NK-92 treated with Interleukin-12 subunit alpha and Interleukin-12 subunit beta, amount 100 ng/mL, for 24 hours (cell line): ENCODE measurements at regions not wholly inside any gene's neighbourhood (a gene's known extent, or its start where the extent isn't known, plus 50 kb on each side); places are given as distances from the start of the nearest gene placed in this dataset.
"Not testable (repeated sequence)": the region's sequence is repeated elsewhere in the genome, so short reads cannot be mapped to it uniquely, and the experiment has no call there.

ENCODE experiments used
- DNase-seq: peaks from one replicate; lab custom pipeline; 2025; lab: John Stamatoyannopoulos, UW

GRCh38 chr6:69623357-69623756 lies 173.5 kb downstream of the LMBRD1 start:
- DNase-seq: no peak

- DNase-seq: no peak
These were observed 173.9 kb downstream of the LMBRD1 start for GRCh38 chr6:69622924-69623323.

- no peak for DNase-seq
These were observed 174.6 kb downstream of the LMBRD1 start for GRCh38 chr6:69622230-69622629.

GRCh38 chr6:69617163-69617562 lies 179.6 kb downstream of the LMBRD1 start:
- DNase-seq: no peak

- DNase-seq: no peak
These were observed 186.9 kb downstream of the LMBRD1 start for GRCh38 chr6:69609836-69610472.

- DNase-seq: no peak
These were observed 195.7 kb downstream of the LMBRD1 start for GRCh38 chr6:69601132-69601531.

- DNase-seq: no peak
These were observed 202.4 kb downstream of the LMBRD1 start for GRCh38 chr6:69594405-69594804.

GRCh38 chr6:69593706-69594105 lies 203.1 kb downstream of the LMBRD1 start:
- no peak for DNase-seq

- DNase-seq: no peak
These were observed 207.2 kb downstream of the LMBRD1 start for GRCh38 chr6:69589626-69590025.

GRCh38 chr6:69584913-69585729 lies 211.7 kb downstream of the LMBRD1 start:
- DNase-seq: peak; percentile 23

- DNase-seq: no peak
These were observed 212.3 kb downstream of the LMBRD1 start for GRCh38 chr6:69584536-69584912.

GRCh38 chr6:69581581-69581980 lies 215.2 kb downstream of the LMBRD1 start:
- no peak for DNase-seq

GRCh38 chr6:69580706-69581105 lies 216.1 kb downstream of the LMBRD1 start:
- no peak for DNase-seq

GRCh38 chr6:69578361-69578890 lies 218.4 kb downstream of the LMBRD1 start:
- no peak for DNase-seq

GRCh38 chr6:69571234-69571633 lies 225.6 kb downstream of the LMBRD1 start:
- no peak for DNase-seq

- DNase-seq: no peak
These were observed 226.7 kb downstream of the LMBRD1 start for GRCh38 chr6:69570106-69570505.

- DNase-seq: not testable (repeated sequence)
These were observed 236.2 kb downstream of the LMBRD1 start for GRCh38 chr6:69560597-69560996.

- no peak for DNase-seq
These were observed 241.6 kb downstream of the LMBRD1 start for GRCh38 chr6:69555088-69555638.

- no peak for DNase-seq
These were observed 254.3 kb downstream of the LMBRD1 start for GRCh38 chr6:69542494-69542893.

- DNase-seq: no peak
These were observed 268.8 kb downstream of the LMBRD1 start for GRCh38 chr6:69527921-69528476.

GRCh38 chr6:69515480-69515879 lies 281.3 kb downstream of the LMBRD1 start:
- not testable (repeated sequence) for DNase-seq

GRCh38 chr6:69494595-69494994 lies 302.2 kb downstream of the LMBRD1 start:
- no peak for DNase-seq

- DNase-seq: no peak
These were observed 306.8 kb downstream of the LMBRD1 start for GRCh38 chr6:69489970-69490369.
